Testis (tissue), 2 donors: ENCODE measurements at regions not wholly inside any gene's neighbourhood (a gene's known extent, or its start where the extent isn't known, plus 50 kb on each side); places are given as distances from the start of the nearest gene placed in this dataset.
"Not testable (repeated sequence)": the region's sequence is repeated elsewhere in the genome, so short reads cannot be mapped to it uniquely, and the experiment has no call there.

ENCODE experiments used
- CTCF ChIP-seq, 3 experiments: fragments of 450-650 bp in 2 of 3; fragments of 200-600 bp in 1 of 3; sonication (generic) in 1 of 3; IDR thresholded peaks; one replicate each; pipeline ENCODE4 v1.5.1; 2016 to 2019; ENCODE audit warnings: antibody characterized with exemption in 3 of 3, mild to moderate bottlenecking in 2 of 3, moderate library complexity in 1 of 3
- POLR2A ChIP-seq: fragments of 450-650 bp; IDR thresholded peaks from one replicate; pipeline ENCODE4 v1.6.1; 2017; ENCODE audit warnings: antibody characterized with exemption, mild to moderate bottlenecking, moderate library complexity

DNA sequence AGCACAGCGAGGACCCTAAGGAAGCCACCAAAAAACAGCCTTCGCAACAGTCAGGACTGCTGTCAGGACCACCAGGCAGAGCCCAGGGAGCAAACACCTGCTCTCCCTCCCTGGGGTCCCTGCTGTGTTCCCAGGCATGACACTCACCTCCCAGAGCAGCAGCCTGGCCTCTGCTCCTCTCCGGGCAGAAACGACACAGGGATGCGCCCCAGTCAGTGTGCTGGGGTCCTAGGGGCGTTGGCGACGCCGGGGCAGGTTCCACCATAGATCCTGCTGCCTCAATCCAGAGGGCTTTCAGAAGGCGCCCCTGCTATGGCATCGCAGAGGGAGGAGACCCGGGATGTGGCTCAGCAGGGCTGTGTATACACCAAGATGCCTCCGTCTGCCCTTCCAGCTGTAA is 169.7 kb upstream of the FOXD4L5 start:
- not testable (repeated sequence) for TF ChIP-seq CTCF (IDR thresholded peaks at IDR 0.05); POLR2A
